GM12878 (cell line): ENCODE measurements at regions not wholly inside any gene's neighbourhood (a gene's known extent, or its start where the extent isn't known, plus 50 kb on each side); places are given as distances from the start of the nearest gene placed in this dataset.

Experiments
- ATAC-seq: fragments of 200-7000 bp; cut with Tn5 transposase; 3 replicates; pipeline ENCODE4 v1.9.1; 2020; ENCODE audit warnings: mild to moderate bottlenecking, moderate library complexity
- BruUV-seq: library from RNA; stranded (reverse); fragments of 400-500 nt; replicated peaks from 2 replicates; lab custom pipeline; 2021; lab: Mats Ljungman, UMichigan
- CTCF ChIA-PET: fragments of 300-600 bp; sonication (Branson Sonifier 250); formaldehyde crosslinking; extraction: SDS; loops from one replicate; lab custom pipeline; 2021; ENCODE audit warnings: inconsistent platforms; lab: Yijun Ruan, JAX
- POLR2A ChIA-PET: fragments of 350-600 bp; formaldehyde crosslinking; extraction: SDS; loops from one replicate; lab custom pipeline; 2021; ENCODE audit warnings: inconsistent platforms; lab: Charles Lee
- RAD21 ChIA-PET: fragments of 300-600 bp; sonication (Branson Sonifier 250); formaldehyde crosslinking; loops from one replicate; lab custom pipeline; 2023; ENCODE audit warnings: antibody characterized with exemption; ENCODE audit not compliant: unreplicated experiment; lab: Charles Lee
- SMC1A ChIA-PET: fragments of 300-600 bp; sonication (Branson Sonifier 250); formaldehyde crosslinking; loops from one replicate; lab custom pipeline; 2023; ENCODE audit not compliant: unreplicated experiment, uncharacterized antibody; lab: Charles Lee
- DNase-seq: peaks from one replicate; pipeline ENCODE4 v3.0.0-alpha.2; 2011; ENCODE audit warnings: low read depth, low spot score
- FAIRE-seq: peaks from 3 replicates; lab custom pipeline; 2011; peaks lifted over from hg19 to GRCh38; lab: Jason Lieb, UNC
- H2AFZ ChIP-seq: 2 replicates; pipeline ENCODE4 v1.6.0; 2011; ENCODE audit warnings: low read depth, low read length, control low read depth; ENCODE audit not compliant: control insufficient read depth
- H3K27ac ChIP-seq: 2 replicates; pipeline ENCODE4 v1.5.1; 2011; ENCODE audit warnings: control low read depth; ENCODE audit not compliant: control insufficient read depth, insufficient read depth
- H3K27me3 ChIP-seq, 2 experiments: replicated peaks in 1 of 2; 2 replicates each; pipeline versions ENCODE4 v1.6.0 to v1.6.1; 2011; ENCODE audit warnings: low read length in 1 of 2; ENCODE audit not compliant: control insufficient read depth in 2 of 2, insufficient read depth in 2 of 2
- H3K36me3 ChIP-seq, 2 experiments: 2 replicates each; pipeline ENCODE4 v1.5.1; 2011; ENCODE audit warnings: low read length in 1 of 2; ENCODE audit not compliant: control insufficient read depth in 2 of 2, insufficient read depth in 2 of 2
- H3K4me1 ChIP-seq: 2 replicates; pipeline ENCODE4 v1.6.1; 2011; ENCODE audit warnings: mild to moderate bottlenecking, low read length, moderate library complexity, mixed read lengths; ENCODE audit not compliant: control insufficient read depth, insufficient read depth
- H3K4me2 ChIP-seq: 2 replicates; pipeline ENCODE4 v1.6.0; 2011; ENCODE audit warnings: control low read depth; ENCODE audit not compliant: control insufficient read depth, insufficient read depth
- H3K4me3 ChIP-seq: fragments of 200-600 bp; sonication (generic); 2 replicates; pipeline ENCODE4 v1.5.1; 2016
- H3K79me2 ChIP-seq: 2 replicates; pipeline ENCODE4 v1.6.0; 2011; ENCODE audit warnings: low read length; ENCODE audit not compliant: control insufficient read depth, insufficient read depth
- H3K9ac ChIP-seq: 2 replicates; pipeline ENCODE4 v1.8.0; 2011; ENCODE audit warnings: low read length, control low read depth, mixed read lengths; ENCODE audit not compliant: control insufficient read depth, insufficient read depth
- H3K9me3 ChIP-seq: replicated peaks from 3 replicates; pipeline ENCODE4 v1.5.1; 2011; ENCODE audit warnings: mild to moderate bottlenecking, low read length; ENCODE audit not compliant: control insufficient read depth, insufficient read depth
- H4K20me1 ChIP-seq: 2 replicates; pipeline ENCODE4 v1.6.0; 2011; ENCODE audit not compliant: control insufficient read depth, insufficient read depth
- BCLAF1 ChIP-seq: fragments of 450-650 bp; IDR thresholded peaks from 2 replicates; pipeline ENCODE4 v1.6.1; 2017; ENCODE audit warnings: antibody characterized with exemption, mild to moderate bottlenecking, moderate library complexity
- EP300 ChIP-seq, 2 experiments: fragments of 150-350 bp in 1 of 2; IDR thresholded peaks; 2 replicates each; pipeline ENCODE4 v1.6.1; 2011 to 2012; ENCODE audit warnings: low read depth in 2 of 2, low read length in 2 of 2, borderline replicate concordance in 1 of 2, improper control_type of control experiment in 1 of 2, inconsistent platforms in 1 of 2; ENCODE audit not compliant: control insufficient read depth in 1 of 2
- JUND ChIP-seq: IDR thresholded peaks from 2 replicates; pipeline ENCODE4 v1.6.1; 2012; ENCODE audit warnings: low read depth, mild to moderate bottlenecking, low read length, improper control_type of control experiment, moderate library complexity
- KLF5 ChIP-seq: fragments of 450-650 bp; IDR thresholded peaks from 2 replicates; pipeline ENCODE4 v1.6.1; 2014; ENCODE audit warnings: mild to moderate bottlenecking; ENCODE audit not compliant: partially characterized antibody
- PRDM15 ChIP-seq: fragments of 450-650 bp; formaldehyde crosslinking; IDR thresholded peaks from 2 replicates; pipeline ENCODE4 v1.4.0; 2020; ENCODE audit warnings: mild to moderate bottlenecking, moderate library complexity
- SP1 ChIP-seq: IDR thresholded peaks from one replicate; pipeline ENCODE4 v1.6.1; 2011; ENCODE audit warnings: low read depth, low read length
- TBL1XR1 ChIP-seq: IDR thresholded peaks from 2 replicates; pipeline ENCODE4 v1.6.1; 2012; ENCODE audit warnings: low read depth, low read length, improper control_type of control experiment
- TCF7 ChIP-seq: IDR thresholded peaks from 2 replicates; pipeline ENCODE4 v1.6.1; 2014; ENCODE audit warnings: antibody characterized with exemption, borderline replicate concordance
- ZNF217 ChIP-seq: fragments of 450-650 bp; IDR thresholded peaks from 2 replicates; pipeline ENCODE4 v1.6.1; 2017; ENCODE audit warnings: antibody characterized with exemption, mild to moderate bottlenecking
- WGBS: methylation state at CpG from one replicate; pipeline ENCODE4 v1.1.6; 2016; ENCODE audit warnings: low lambda C conversion rate; ENCODE audit not compliant: insufficient replicate concordance, insufficient coverage; ENCODE audit errors: missing lambda C conversion rate; 5-methylcytosine and 5-hydroxymethylcytosine counted together
- in situ Hi-C: fragments of 300-500 bp; cut with MboI; formaldehyde crosslinking; loops from 9 replicates; pipeline ENCODE4 v1.14.3; 2018; ENCODE audit warnings: mixed read lengths
- intact Hi-C: fragments of 100-400 bp; cut with micrococcal nuclease; formaldehyde crosslinking; loops from one replicate; pipeline ENCODE4 v1.14.2; 2022; ENCODE audit not compliant: unreplicated experiment

GRCh38 chr9:84067821-84068220 lies 87.2 kb downstream of the RMI1 start:
- Histone ChIP-seq H3K4me2 (no peak overlapping the region), H3K27ac (no peak overlapping the region), H3K9me3 (no peaks in the 10 kb centered on the region), H3K36me3 (no peaks in the 10 kb centered on the region), H3K9ac (no peak overlapping the region), H2AFZ (no peak overlapping the region)
- RAD21 ChIA-PET, result interaction anchor here (1.2 kb wide), 1 partner anchor 105 kb away, joined by 3 read pairs; no protein-coding TSS in a partner anchor
- DNase-seq, result no peak
- in situ Hi-C loops (no loop called here), intact Hi-C loops (no loop called here)
- no peak for ATAC-seq
- FAIRE-seq, result no peak
- WGBS, result 61% methylated on average over 2 of the region's 2 CpGs
- CTCF ChIA-PET, result interaction anchor here (1.7 kb wide), 1 partner anchor 193 kb away, joined by 5 read pairs; no protein-coding TSS in a partner anchor
- BruUV-seq, result no TSS peak
- TF ChIP-seq SP1 (no peak), PRDM15 (no peak), JUND (no peak)
- TF ChIP-seq, all 136 proteins: peak for 0
- POLR2A ChIA-PET, result no interaction called here
- Histone ChIP-seq H4K20me1 (no peaks in the 10 kb centered on the region), H3K4me1 (no peaks in the 10 kb centered on the region), H3K4me3 (no peak overlapping the region), H3K27me3 (no peaks in the 10 kb centered on the region), H3K79me2 (no peaks in the 10 kb centered on the region)
- SMC1A ChIA-PET, result no interaction called here

- no peak for DNase-seq
- no TSS peak for BruUV-seq
- RAD21 ChIA-PET, result no interaction called here
- no peak overlapping the region for H2AFZ ChIP-seq
- intact Hi-C loops (no loop called here), in situ Hi-C loops (no loop called here)
- H3K9me3 ChIP-seq, result no peaks in the 10 kb centered on the region
- FAIRE-seq, result no peak
- CTCF ChIA-PET, result interaction anchor here (1.7 kb wide), 1 partner anchor 192 kb away, joined by 5 read pairs; no protein-coding TSS in a partner anchor
- WGBS, result 18% methylated on average over 5 of the region's 5 CpGs
- no peak overlapping the region for H3K27ac ChIP-seq
- H3K4me2 ChIP-seq, result no peak overlapping the region
- H3K4me1 ChIP-seq, result no peaks in the 10 kb centered on the region
- H3K4me3 ChIP-seq, result no peak overlapping the region
- H3K79me2 ChIP-seq, result no peaks in the 10 kb centered on the region
- SMC1A ChIA-PET, result no interaction called here
- ATAC-seq, result no peak
- no peaks in the 10 kb centered on the region for H4K20me1 ChIP-seq
- H3K36me3 ChIP-seq, result no peaks in the 10 kb centered on the region
- POLR2A ChIA-PET, result no interaction called here
- H3K9ac ChIP-seq, result no peak overlapping the region
- H3K27me3 ChIP-seq, result no peaks in the 10 kb centered on the region
- TF ChIP-seq ZNF217, result no peak
- no peak for TF ChIP-seq EP300 (IDR thresholded peaks at IDR 0.05; ENCODE audit: borderline replicate concordance in 1 of 2, control insufficient read depth in 1 of 2, low read depth in 2 of 2, low read length in 2 of 2)
- TF ChIP-seq BCLAF1, result no peak
- no peak for TF ChIP-seq TBL1XR1
- TF ChIP-seq TCF7, result no peak
- no peak for TF ChIP-seq KLF5
Measured at GRCh38 chr9:84068872-84069271, 88.3 kb downstream of the RMI1 start.
